Ovary (tissue), 7 donors: ENCODE measurements at regions not wholly inside any gene's neighbourhood (a gene's known extent, or its start where the extent isn't known, plus 50 kb on each side); places are given as distances from the start of the nearest gene placed in this dataset.
"Not testable (repeated sequence)": the region's sequence is repeated elsewhere in the genome, so short reads cannot be mapped to it uniquely, and the experiment has no call there.

Experiments
- DNase-seq, 5 donors: peaks; one replicate each; pipeline ENCODE4 v3.0.0-alpha.2; 2019 to 2020
- H3K27ac ChIP-seq, 2 donors: fragments of 200-600 bp; one replicate each; pipeline versions ENCODE4 v1.5.1 to v1.8.0; 2019 to 2022
- H3K27me3 ChIP-seq: fragments of 200-600 bp; one replicate; pipeline ENCODE4 v1.8.0; 2022
- H3K36me3 ChIP-seq: fragments of 200-600 bp; sonication (generic); one replicate; pipeline ENCODE4 v1.5.1; 2019
- H3K4me1 ChIP-seq: one replicate; pipeline ENCODE4 v1.8.1; 2013; ENCODE audit warnings: mild to moderate bottlenecking, moderate library complexity; ENCODE audit not compliant: insufficient read depth
- H3K4me3 ChIP-seq: fragments of 200-600 bp; sonication (generic); one replicate; pipeline ENCODE4 v1.5.1; 2017
- H3K9me3 ChIP-seq, 2 donors: fragments of 200-600 bp in 1 of 2; sonication (generic) in 1 of 2; one replicate each; pipeline versions ENCODE4 v1.5.1 to v1.8.1; 2013 to 2019; ENCODE audit warnings: mild to moderate bottlenecking in 1 of 2, moderate library complexity in 1 of 2
- EP300 ChIP-seq: sonication (generic); formaldehyde crosslinking; IDR thresholded peaks from one replicate; pipeline ENCODE4 v1.6.1; 2017; ENCODE audit warnings: antibody characterized with exemption
- POLR2A ChIP-seq: fragments of 450-650 bp; IDR thresholded peaks from one replicate; pipeline ENCODE4 v1.6.1; 2017; ENCODE audit warnings: antibody characterized with exemption, mild to moderate bottlenecking, moderate library complexity
- WGBS, 3 donors: extraction: QIAGEN DNeasy Blood & Tissue Kit in 1 of 3; methylation state at CpG; one replicate each; pipeline versions ENCODE4 v1.1.5 to v1.1.7; 2013 to 2017; 5-methylcytosine and 5-hydroxymethylcytosine counted together
- intact Hi-C, 4 donors: fragments of 100-400 bp; cut with DNase I; formaldehyde crosslinking; loops; one replicate each; pipeline versions ENCODE4 v1.11.0 to v1.15.1; 2022 to 2023
- TF ChIP-seq, protein P1 (sequence below), 3 donors: fragments of 450-650 bp in 2 of 3; fragments of 200-600 bp in 1 of 3; IDR thresholded peaks; one replicate each; pipeline versions ENCODE4 v1.5.1 to v1.8.0; 2016 to 2022; ENCODE audit warnings: antibody characterized with exemption in 3 of 3, mild to moderate bottlenecking in 1 of 3
- donor health status: DM: no; HTN: no; CAD: no; lungs with moderate emphysema.
- donor health status: DM: no; HTN: no; CAD: no.
- donor health status: Bipolar disorder and iron deficiency.
- donor health status: DM: no; HTN: no; CAD: no.
- donor health status: DM: yes; HTN: yes; CAD: no.

DNA sequence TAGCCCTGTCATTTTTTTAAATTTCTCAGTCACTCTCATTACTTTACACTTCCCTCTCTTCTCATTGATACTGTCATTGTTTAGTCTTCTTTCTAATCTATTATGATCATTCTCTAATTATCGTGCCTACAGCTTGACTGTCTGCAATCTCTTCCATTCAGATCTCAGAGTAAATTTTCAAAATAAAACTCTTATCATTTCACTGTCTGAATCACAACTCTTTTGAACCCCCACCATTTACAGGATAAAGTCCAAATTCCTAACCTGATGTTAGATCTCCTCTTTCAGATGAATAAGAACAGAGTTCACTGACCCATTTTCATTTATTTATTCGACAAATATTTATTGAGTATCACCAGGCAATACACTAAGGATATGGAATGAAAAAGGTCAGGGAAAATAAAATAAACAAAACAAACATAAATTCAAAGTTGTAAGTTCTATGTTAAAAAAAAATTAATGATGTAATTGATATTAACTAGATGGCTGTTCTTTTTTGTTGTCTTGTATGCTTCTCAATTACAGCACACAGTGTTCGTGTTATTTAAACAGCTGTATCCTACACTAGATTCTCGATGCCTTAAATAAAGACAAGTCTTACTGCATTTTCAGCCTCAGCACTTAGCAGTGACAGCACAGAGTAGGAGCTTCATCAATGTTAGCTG is 631.0 kb downstream of the IRS1 start:
- no peak for DNase-seq
- Histone ChIP-seq H3K27ac (no peak overlapping the region), H3K27me3 (no peaks in the 10 kb centered on the region), H3K4me1 (no peaks in the 10 kb centered on the region), H3K9me3 (no peaks in the 10 kb centered on the region), H3K4me3 (no peak overlapping the region), H3K36me3 (no peaks in the 10 kb centered on the region)
- WGBS, 3 donors, result 85 to 90% (median 86%) methylated on average over 4 of the region's 4 CpGs
- no peak for TF ChIP-seq EP300
- TF ChIP-seq POLR2A, result no peak
- TF ChIP-seq, protein P1, sequence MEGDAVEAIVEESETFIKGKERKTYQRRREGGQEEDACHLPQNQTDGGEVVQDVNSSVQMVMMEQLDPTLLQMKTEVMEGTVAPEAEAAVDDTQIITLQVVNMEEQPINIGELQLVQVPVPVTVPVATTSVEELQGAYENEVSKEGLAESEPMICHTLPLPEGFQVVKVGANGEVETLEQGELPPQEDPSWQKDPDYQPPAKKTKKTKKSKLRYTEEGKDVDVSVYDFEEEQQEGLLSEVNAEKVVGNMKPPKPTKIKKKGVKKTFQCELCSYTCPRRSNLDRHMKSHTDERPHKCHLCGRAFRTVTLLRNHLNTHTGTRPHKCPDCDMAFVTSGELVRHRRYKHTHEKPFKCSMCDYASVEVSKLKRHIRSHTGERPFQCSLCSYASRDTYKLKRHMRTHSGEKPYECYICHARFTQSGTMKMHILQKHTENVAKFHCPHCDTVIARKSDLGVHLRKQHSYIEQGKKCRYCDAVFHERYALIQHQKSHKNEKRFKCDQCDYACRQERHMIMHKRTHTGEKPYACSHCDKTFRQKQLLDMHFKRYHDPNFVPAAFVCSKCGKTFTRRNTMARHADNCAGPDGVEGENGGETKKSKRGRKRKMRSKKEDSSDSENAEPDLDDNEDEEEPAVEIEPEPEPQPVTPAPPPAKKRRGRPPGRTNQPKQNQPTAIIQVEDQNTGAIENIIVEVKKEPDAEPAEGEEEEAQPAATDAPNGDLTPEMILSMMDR (IDR thresholded peaks at IDR 0.05), result no peak
- intact Hi-C loops, result no loop called here

DNA sequence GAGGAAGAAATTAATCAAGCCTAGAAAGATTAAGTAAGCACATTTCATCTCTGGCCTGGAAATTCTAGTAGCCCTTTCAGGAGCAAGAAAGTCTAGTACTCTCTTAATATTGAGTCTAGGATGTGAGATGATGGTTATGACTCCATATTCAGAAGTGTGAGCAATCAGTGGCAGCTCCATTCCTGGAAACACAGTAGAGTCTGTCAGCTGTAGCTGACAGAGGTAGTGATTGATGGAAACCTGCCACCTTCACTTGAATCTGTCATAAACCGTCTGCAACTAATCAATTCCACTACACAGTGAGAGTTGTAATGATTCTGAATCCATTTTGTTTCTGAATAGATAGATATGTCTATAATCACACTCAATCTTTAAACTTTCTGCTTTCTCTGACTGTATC is 635.1 kb downstream of the IRS1 start:
- H3K27me3 ChIP-seq, result no peaks in the 10 kb centered on the region
- no peak overlapping the region for H3K27ac ChIP-seq
- no peaks in the 10 kb centered on the region for H3K4me1 ChIP-seq
- TF ChIP-seq, protein P1 (IDR thresholded peaks at IDR 0.05), result no peak
- no peak for TF ChIP-seq POLR2A
- TF ChIP-seq EP300, result no peak
- H3K36me3 ChIP-seq, result no peaks in the 10 kb centered on the region
- WGBS, 3 donors, result 72 to 91% (median 88%) methylated on average over 1 of the region's 1 CpG
- no peak for DNase-seq
- no peaks in the 10 kb centered on the region for H3K9me3 ChIP-seq
- H3K4me3 ChIP-seq, result no peak overlapping the region
- intact Hi-C loops, result no loop called here

DNA sequence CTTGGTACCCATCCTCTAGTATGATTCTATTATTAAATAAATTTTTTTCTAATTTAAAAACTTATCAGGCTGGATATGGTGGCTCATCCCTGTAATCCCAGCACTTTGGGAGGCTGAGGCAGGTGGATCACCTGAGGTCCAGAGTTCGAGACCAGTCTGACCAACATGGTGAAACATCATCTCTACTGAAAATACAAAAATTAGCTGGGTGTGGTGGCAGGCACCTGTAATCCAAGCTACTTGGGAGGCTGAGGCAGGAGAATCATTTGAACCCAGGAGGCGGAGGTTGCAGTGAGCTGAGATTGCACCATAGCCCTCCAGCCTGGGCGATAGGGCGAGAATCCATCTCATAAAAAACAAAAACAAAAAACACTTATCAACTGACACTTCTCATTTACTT is 639.0 kb downstream of the IRS1 start:
- H3K27me3 ChIP-seq, H3K27ac ChIP-seq, intact Hi-C loops, H3K4me3 ChIP-seq, H3K9me3 ChIP-seq, DNase-seq, H3K36me3 ChIP-seq, H3K4me1 ChIP-seq: not testable (repeated sequence)
- 96 to 98% (median 97%) methylated on average over 4 of the region's 4 CpGs for WGBS, 3 donors

DNA sequence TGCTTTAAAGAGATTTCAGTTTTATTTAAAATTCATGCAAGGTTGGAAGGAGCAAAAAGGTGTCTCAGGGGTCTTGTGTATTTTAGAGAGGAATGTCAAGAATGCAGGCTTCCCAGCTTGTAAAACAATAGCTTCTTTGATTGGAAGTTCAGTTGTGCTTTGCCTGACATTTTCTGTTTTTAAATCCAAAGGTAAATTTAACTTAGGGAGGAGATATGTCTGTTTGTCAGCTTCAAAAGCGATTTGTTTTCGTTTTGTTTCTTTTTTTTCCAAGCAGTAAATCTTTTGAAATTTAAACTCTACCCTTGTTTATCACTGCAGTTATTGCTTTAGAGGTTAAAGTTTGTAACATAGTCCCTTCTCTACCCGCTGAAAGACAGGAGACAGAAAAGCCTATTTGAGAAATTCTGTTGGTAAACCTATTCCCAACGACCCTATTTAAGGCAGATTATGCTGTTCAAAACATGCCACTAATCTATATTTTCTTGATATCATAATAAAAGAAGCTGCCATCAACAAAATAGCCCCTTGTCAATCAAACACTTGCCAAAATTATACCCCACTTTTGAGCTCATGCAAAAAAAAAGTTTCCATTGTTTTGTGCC is 639.6 kb downstream of the IRS1 start:
- peaks cover 1% of the 10 kb centered on the region for H3K4me1 ChIP-seq
- TF ChIP-seq, protein P1 (IDR thresholded peaks at IDR 0.05), result no peak
- TF ChIP-seq POLR2A (no peak), EP300 (no peak)
- no peak overlapping the region for H3K27ac ChIP-seq
- 12 to 28% (median 22%) methylated on average over 4 of the region's 4 CpGs for WGBS, 3 donors
- no peak overlapping the region for H3K4me3 ChIP-seq
- no peak for DNase-seq
- H3K36me3 ChIP-seq, result no peaks in the 10 kb centered on the region
- H3K9me3 ChIP-seq, result no peaks in the 10 kb centered on the region
- intact Hi-C loops, result no loop called here
- no peaks in the 10 kb centered on the region for H3K27me3 ChIP-seq

DNA sequence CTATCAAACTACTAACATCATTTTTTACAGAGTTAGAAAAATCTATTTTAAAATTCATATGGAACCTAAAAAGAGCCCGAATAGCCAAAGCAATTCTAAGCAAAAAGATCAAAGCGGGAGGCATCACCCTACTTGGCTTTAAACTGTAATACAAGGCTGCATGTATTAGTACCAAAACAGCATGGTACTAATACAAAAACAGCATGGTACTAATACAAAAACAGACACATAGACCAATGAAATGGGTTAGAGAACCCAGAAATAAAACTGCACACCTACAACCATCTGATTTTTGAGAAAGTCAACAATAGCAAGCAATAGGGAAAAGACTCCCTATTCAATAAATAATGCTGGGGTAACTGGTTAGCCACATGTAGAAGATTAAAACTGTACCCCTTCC is 640.7 kb downstream of the IRS1 start:
- no peaks in the 10 kb centered on the region for H3K27me3 ChIP-seq
- no peak overlapping the region for H3K4me3 ChIP-seq
- no peak for TF ChIP-seq POLR2A
- TF ChIP-seq, protein P1 (IDR thresholded peaks at IDR 0.05), result no peak
- no peaks in the 10 kb centered on the region for H3K36me3 ChIP-seq
- no peak overlapping the region for H3K27ac ChIP-seq
- no peak for DNase-seq
- WGBS, 3 donors, result 89 to 94% (median 92%) methylated on average over 2 of the region's 2 CpGs
- H3K4me1 ChIP-seq, result peaks cover 1% of the 10 kb centered on the region
- intact Hi-C loops, result no loop called here
- H3K9me3 ChIP-seq, result no peaks in the 10 kb centered on the region
